ENCODE measurements at regions not wholly inside any gene's neighbourhood (a gene's known extent, or its start where the extent isn't known, plus 50 kb on each side); places are given as distances from the start of the nearest gene placed in this dataset.

GRCh38 chr13:107753291-107753690 lies 462.0 kb downstream of the LIG4 start:
- TF ChIP-seq CTCF (conservative IDR thresholded peaks at IDR 0.05) = no peak
- TF ChIP-seq ZFX (IDR thresholded peaks at IDR 0.05) = no peak

All from C4-2B (cell line).